Testis (tissue), 2 donors: ENCODE measurements at regions not wholly inside any gene's neighbourhood (a gene's known extent, or its start where the extent isn't known, plus 50 kb on each side); places are given as distances from the start of the nearest gene placed in this dataset.

Source experiments
- DNase-seq: peaks from one replicate; pipeline ENCODE4 v3.0.0-alpha.2; 2019
- H3K27ac ChIP-seq, 2 donors: fragments of 200-600 bp; sonication (generic); one replicate each; pipeline ENCODE4 v1.5.1; 2019
- H3K27me3 ChIP-seq: fragments of 200-600 bp; sonication (generic); one replicate; pipeline ENCODE4 v1.5.1; 2019
- H3K36me3 ChIP-seq: fragments of 200-600 bp; sonication (generic); one replicate; pipeline ENCODE4 v1.5.1; 2017; ENCODE audit warnings: low read depth; ENCODE audit errors: missing control alignments
- H3K4me1 ChIP-seq: fragments of 200-600 bp; sonication (generic); one replicate; pipeline ENCODE4 v1.5.1; 2019
- H3K4me3 ChIP-seq, 2 donors: fragments of 200-600 bp; sonication (generic); one replicate each; pipeline ENCODE4 v1.5.1; 2017 to 2019
- H3K9me3 ChIP-seq: fragments of 200-600 bp; sonication (generic); one replicate; pipeline ENCODE4 v1.5.1; 2017
- POLR2A ChIP-seq: fragments of 450-650 bp; IDR thresholded peaks from one replicate; pipeline ENCODE4 v1.6.1; 2017; ENCODE audit warnings: antibody characterized with exemption, mild to moderate bottlenecking, moderate library complexity
- WGBS, 2 donors: methylation state at CpG; one replicate each; pipeline ENCODE4 v1.1.5; 2018; 5-methylcytosine and 5-hydroxymethylcytosine counted together
- intact Hi-C: fragments of 100-400 bp; cut with DNase I; formaldehyde crosslinking; loops from one replicate; pipeline ENCODE4 v1.15.1; 2023; ENCODE audit warnings: low total_unique reads
- TF ChIP-seq, protein P1 (sequence below), 3 experiments: fragments of 450-650 bp in 2 of 3; fragments of 200-600 bp in 1 of 3; sonication (generic) in 1 of 3; IDR thresholded peaks; one replicate each; pipeline ENCODE4 v1.5.1; 2016 to 2019; ENCODE audit warnings: antibody characterized with exemption in 3 of 3, mild to moderate bottlenecking in 2 of 3, moderate library complexity in 1 of 3

DNA sequence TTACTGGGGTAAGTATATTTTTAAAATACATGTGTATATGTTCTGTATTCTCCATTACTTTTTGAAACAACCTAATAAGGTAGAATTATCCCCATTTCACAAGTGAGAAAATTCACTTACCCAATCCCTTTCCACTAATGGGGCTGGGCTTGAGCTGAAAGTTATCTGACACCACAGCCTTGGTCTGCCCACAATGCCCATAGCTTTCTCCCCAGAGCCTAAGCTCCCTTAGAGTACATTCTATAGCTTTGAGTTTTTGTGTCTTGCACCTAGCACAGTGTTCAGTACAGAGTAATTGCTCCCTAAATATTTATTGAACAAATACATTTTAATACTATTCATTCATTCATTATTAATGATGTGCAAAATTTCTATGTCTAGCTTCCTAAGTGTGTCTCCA is 152.7 kb upstream of the RUNX1 start:
- no peak for TF ChIP-seq POLR2A
- TF ChIP-seq, protein P1, sequence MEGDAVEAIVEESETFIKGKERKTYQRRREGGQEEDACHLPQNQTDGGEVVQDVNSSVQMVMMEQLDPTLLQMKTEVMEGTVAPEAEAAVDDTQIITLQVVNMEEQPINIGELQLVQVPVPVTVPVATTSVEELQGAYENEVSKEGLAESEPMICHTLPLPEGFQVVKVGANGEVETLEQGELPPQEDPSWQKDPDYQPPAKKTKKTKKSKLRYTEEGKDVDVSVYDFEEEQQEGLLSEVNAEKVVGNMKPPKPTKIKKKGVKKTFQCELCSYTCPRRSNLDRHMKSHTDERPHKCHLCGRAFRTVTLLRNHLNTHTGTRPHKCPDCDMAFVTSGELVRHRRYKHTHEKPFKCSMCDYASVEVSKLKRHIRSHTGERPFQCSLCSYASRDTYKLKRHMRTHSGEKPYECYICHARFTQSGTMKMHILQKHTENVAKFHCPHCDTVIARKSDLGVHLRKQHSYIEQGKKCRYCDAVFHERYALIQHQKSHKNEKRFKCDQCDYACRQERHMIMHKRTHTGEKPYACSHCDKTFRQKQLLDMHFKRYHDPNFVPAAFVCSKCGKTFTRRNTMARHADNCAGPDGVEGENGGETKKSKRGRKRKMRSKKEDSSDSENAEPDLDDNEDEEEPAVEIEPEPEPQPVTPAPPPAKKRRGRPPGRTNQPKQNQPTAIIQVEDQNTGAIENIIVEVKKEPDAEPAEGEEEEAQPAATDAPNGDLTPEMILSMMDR (IDR thresholded peaks at IDR 0.05), result no peak
- intact Hi-C loops, result no loop called here
- peaks cover 10% of the 10 kb centered on the region for H3K4me1 ChIP-seq
- no peaks in the 10 kb centered on the region for H3K36me3 ChIP-seq
- no peak for DNase-seq
- no peaks in the 10 kb centered on the region for H3K27me3 ChIP-seq
- no peak overlapping the region for H3K27ac ChIP-seq
- no peak overlapping the region for H3K4me3 ChIP-seq
- no peaks in the 10 kb centered on the region for H3K9me3 ChIP-seq

DNA sequence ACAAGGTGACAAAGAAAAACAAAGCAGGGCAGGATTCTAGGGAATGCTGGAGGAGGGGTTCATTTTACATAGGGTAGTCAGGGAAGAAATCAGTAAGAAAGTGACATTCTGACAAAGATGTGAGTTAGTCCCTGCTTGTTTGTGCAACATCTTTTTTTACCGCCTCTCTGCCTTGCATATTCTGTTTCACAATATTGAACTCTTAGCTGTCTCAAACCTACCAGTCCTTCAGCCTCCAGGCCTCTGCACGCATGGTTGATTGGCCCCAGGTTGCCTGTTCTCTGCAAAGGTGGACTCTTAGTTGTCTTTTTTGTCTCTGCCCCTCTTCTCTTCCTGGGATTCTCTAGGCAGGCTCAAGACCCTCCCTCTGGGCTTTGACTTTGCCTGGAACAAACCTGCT is 152.2 kb upstream of the RUNX1 start:
- 89 to 95% methylated on average over 2 of the region's 2 CpGs for WGBS, 2 donors
- Histone ChIP-seq H3K4me1 (peaks cover 10% of the 10 kb centered on the region), H3K4me3 (no peak overlapping the region), H3K27ac (no peak overlapping the region), H3K27me3 (no peaks in the 10 kb centered on the region), H3K9me3 (no peaks in the 10 kb centered on the region), H3K36me3 (no peaks in the 10 kb centered on the region)
- intact Hi-C loops, result no loop called here
- no peak for DNase-seq
- TF ChIP-seq, protein P1 (IDR thresholded peaks at IDR 0.05), result no peak
- TF ChIP-seq POLR2A, result no peak

DNA sequence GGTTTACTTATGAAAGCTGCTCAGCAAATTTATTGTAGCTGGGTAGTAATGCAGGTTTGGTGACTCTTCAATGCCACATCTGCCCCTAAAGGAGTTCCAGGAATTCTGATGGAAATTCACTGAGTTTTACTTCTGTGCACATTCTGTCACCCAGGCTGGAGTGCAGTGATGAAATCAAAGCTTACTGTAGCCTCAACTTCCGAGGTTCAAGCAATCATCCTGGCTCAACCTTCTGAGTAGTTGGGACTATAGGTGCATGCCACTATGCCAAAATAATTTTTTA is 150.6 kb upstream of the RUNX1 start:
- H3K4me3 ChIP-seq, result no peak overlapping the region
- 88 to 100% methylated on average over 1 of the region's 1 CpG for WGBS, 2 donors

DNA sequence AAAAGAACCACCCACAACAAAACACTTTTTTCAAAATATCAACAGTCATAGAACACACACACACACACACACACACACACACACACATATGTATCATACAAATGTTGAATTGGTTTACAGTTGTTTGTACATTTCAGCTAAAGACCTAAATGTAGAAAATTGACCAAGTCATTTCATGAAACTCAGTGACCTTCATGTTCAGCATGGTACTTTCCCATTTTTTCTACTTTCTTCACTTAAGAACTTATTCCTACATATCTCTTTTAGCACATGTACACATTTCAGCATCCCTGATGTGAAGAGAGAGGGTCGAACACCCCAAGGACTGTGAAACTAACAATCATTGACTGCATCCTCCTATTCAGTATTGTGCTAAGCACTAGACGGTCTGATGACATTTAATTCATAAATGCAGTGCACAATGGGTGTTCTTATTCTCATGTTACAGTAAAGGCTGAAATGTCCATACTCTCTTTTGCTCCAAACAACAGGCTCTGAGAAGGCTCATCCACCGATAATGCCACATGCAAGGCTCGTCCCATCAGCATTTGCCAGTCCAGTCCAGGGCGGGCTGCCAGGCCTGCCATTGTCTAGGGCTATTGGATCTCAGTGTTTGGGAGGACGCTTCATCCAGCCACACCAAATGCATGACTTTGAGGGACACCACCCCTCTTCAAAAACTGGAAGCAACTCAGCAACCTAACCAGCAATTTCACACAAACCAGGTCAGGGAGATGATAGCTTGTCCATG is 150.1 kb upstream of the RUNX1 start:
- TF ChIP-seq POLR2A, result no peak
- TF ChIP-seq, protein P1 (IDR thresholded peaks at IDR 0.05), result no peak
- intact Hi-C loops, result no loop called here
- Histone ChIP-seq H3K27ac (no peak overlapping the region), H3K36me3 (no peaks in the 10 kb centered on the region), H3K27me3 (no peaks in the 10 kb centered on the region), H3K9me3 (no peaks in the 10 kb centered on the region), H3K4me3 (no peak overlapping the region), H3K4me1 (no peaks in the 10 kb centered on the region)
- no peak for DNase-seq
- 95 to 96% methylated on average over 6 of the region's 6 CpGs for WGBS, 2 donors

More for the DNA sequence above, 150.6 kb upstream of the RUNX1 start:
- TF ChIP-seq POLR2A, result no peak
- TF ChIP-seq, protein P1 (IDR thresholded peaks at IDR 0.05), result no peak
- Histone ChIP-seq H3K27ac (no peak overlapping the region), H3K27me3 (no peaks in the 10 kb centered on the region), H3K4me1 (no peaks in the 10 kb centered on the region), H3K36me3 (no peaks in the 10 kb centered on the region), H3K9me3 (no peaks in the 10 kb centered on the region)
- DNase-seq, result no peak
- intact Hi-C loops, result no loop called here

DNA sequence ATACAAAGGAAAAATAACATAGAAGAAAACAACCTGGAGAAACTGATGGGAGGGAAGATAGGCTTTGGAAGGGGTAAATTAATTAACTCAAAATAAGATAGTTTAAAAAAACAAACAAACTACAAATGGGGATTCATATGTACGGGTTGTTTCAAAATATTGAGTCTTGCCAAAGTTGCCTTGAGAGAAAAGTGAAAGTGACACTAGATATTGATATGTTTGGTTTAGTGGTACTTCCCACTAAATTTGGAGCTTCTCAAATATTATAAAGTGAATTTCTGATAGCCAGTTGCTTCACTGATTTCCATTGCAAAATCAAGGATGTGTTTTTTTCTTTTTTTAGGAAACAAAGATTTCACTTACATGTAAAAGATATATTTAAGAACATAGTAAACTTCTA is 149.5 kb upstream of the RUNX1 start:
- DNase-seq, result no peak
- Histone ChIP-seq H3K4me1 (no peaks in the 10 kb centered on the region), H3K36me3 (no peaks in the 10 kb centered on the region), H3K9me3 (no peaks in the 10 kb centered on the region), H3K27me3 (no peaks in the 10 kb centered on the region), H3K27ac (no peak overlapping the region), H3K4me3 (no peak overlapping the region)
- intact Hi-C loops, result no loop called here
- 79 to 80% methylated on average over 1 of the region's 1 CpG for WGBS, 2 donors
- TF ChIP-seq, protein P1 (IDR thresholded peaks at IDR 0.05), result no peak
- TF ChIP-seq POLR2A, result no peak
